ENCODE measurements at regions not wholly inside any gene's neighbourhood (a gene's known extent, or its start where the extent isn't known, plus 50 kb on each side); places are given as distances from the start of the nearest gene placed in this dataset.

- Histone ChIP-seq H3K9ac (ENCODE audit: low read length) (no peak overlapping the region), H3K27me3 (ENCODE audit: control insufficient read depth, insufficient read depth, low read length) (no peaks in the 10 kb centered on the region)
These were observed 259.4 kb upstream of the SPRED2 start for GRCh38 chr2:65691816-65692215.

GRCh38 chr2:65688141-65688886 is 255.9 kb upstream of the SPRED2 start:
- no peaks in the 10 kb centered on the region for H3K36me3 ChIP-seq (ENCODE audit: control insufficient read depth, insufficient read depth, low read length)
- peaks cover 4% of the 10 kb centered on the region for H3K4me1 ChIP-seq (ENCODE audit: control insufficient read depth, insufficient read depth, low read length)
- H3K9ac ChIP-seq (ENCODE audit: low read length) = no peak overlapping the region
- H3K27me3 ChIP-seq (ENCODE audit: control insufficient read depth, insufficient read depth, low read length) = no peaks in the 10 kb centered on the region
- no peak overlapping the region for H3K4me3 ChIP-seq (ENCODE audit: low read length)
- no peaks in the 10 kb centered on the region for H3K9me3 ChIP-seq (ENCODE audit: control insufficient read depth, low read length)

More at GRCh38 chr2:65691816-65692215, 259.4 kb upstream of the SPRED2 start:
- Histone ChIP-seq H3K4me1 (ENCODE audit: control insufficient read depth, insufficient read depth, low read length) (peaks cover 4% of the 10 kb centered on the region), H3K4me3 (ENCODE audit: low read length) (no peak overlapping the region), H3K9me3 (ENCODE audit: control insufficient read depth, low read length) (no peaks in the 10 kb centered on the region), H3K36me3 (ENCODE audit: control insufficient read depth, insufficient read depth, low read length) (no peaks in the 10 kb centered on the region)

GRCh38 chr2:65687614-65688013 is 255.2 kb upstream of the SPRED2 start:
- no peaks in the 10 kb centered on the region for H3K9me3 ChIP-seq (ENCODE audit: control insufficient read depth, low read length)
- H3K36me3 ChIP-seq (ENCODE audit: control insufficient read depth, insufficient read depth, low read length) = no peaks in the 10 kb centered on the region
- H3K9ac ChIP-seq (ENCODE audit: low read length) = no peak overlapping the region
- no peak overlapping the region for H3K4me3 ChIP-seq (ENCODE audit: low read length)
- H3K27me3 ChIP-seq (ENCODE audit: control insufficient read depth, insufficient read depth, low read length) = no peaks in the 10 kb centered on the region
- peaks cover 4% of the 10 kb centered on the region for H3K4me1 ChIP-seq (ENCODE audit: control insufficient read depth, insufficient read depth, low read length)

GRCh38 chr2:65686928-65687521 is 254.6 kb upstream of the SPRED2 start:
- H3K9me3 ChIP-seq (ENCODE audit: control insufficient read depth, low read length) = no peaks in the 10 kb centered on the region
- H3K4me3 ChIP-seq (ENCODE audit: low read length) = no peak overlapping the region

GRCh38 chr2:65681503-65681902 is 249.1 kb upstream of the SPRED2 start:
- Histone ChIP-seq H3K4me3 (ENCODE audit: low read length) (no peak overlapping the region), H3K9me3 (ENCODE audit: control insufficient read depth, low read length) (no peaks in the 10 kb centered on the region), H3K4me1 (ENCODE audit: control insufficient read depth, insufficient read depth, low read length) (no peaks in the 10 kb centered on the region), H3K27me3 (ENCODE audit: control insufficient read depth, insufficient read depth, low read length) (peaks cover 5% of the 10 kb centered on the region), H3K9ac (ENCODE audit: low read length) (no peak overlapping the region), H3K36me3 (ENCODE audit: control insufficient read depth, insufficient read depth, low read length) (no peaks in the 10 kb centered on the region)

More at GRCh38 chr2:65686928-65687521, 254.6 kb upstream of the SPRED2 start:
- peaks cover 4% of the 10 kb centered on the region for H3K4me1 ChIP-seq (ENCODE audit: control insufficient read depth, insufficient read depth, low read length)
- peaks cover 5% of the 10 kb centered on the region for H3K27me3 ChIP-seq (ENCODE audit: control insufficient read depth, insufficient read depth, low read length)
- H3K9ac ChIP-seq (ENCODE audit: low read length) = no peak overlapping the region
- H3K36me3 ChIP-seq (ENCODE audit: control insufficient read depth, insufficient read depth, low read length) = no peaks in the 10 kb centered on the region

- no peaks in the 10 kb centered on the region for H3K9me3 ChIP-seq (ENCODE audit: control insufficient read depth, low read length)
- H3K4me3 ChIP-seq (ENCODE audit: low read length) = no peak overlapping the region
- no peaks in the 10 kb centered on the region for H3K4me1 ChIP-seq (ENCODE audit: control insufficient read depth, insufficient read depth, low read length)
- H3K36me3 ChIP-seq (ENCODE audit: control insufficient read depth, insufficient read depth, low read length) = no peaks in the 10 kb centered on the region
- H3K27me3 ChIP-seq (ENCODE audit: control insufficient read depth, insufficient read depth, low read length) = peaks cover 5% of the 10 kb centered on the region
- no peak overlapping the region for H3K9ac ChIP-seq (ENCODE audit: low read length)
These were observed 246.5 kb upstream of the SPRED2 start for GRCh38 chr2:65678779-65679391.

GRCh38 chr2:65675350-65675749 is 243.0 kb upstream of the SPRED2 start:
- Histone ChIP-seq H3K9me3 (ENCODE audit: control insufficient read depth, low read length) (no peaks in the 10 kb centered on the region), H3K36me3 (ENCODE audit: control insufficient read depth, insufficient read depth, low read length) (no peaks in the 10 kb centered on the region), H3K4me3 (ENCODE audit: low read length) (no peak overlapping the region), H3K27me3 (ENCODE audit: control insufficient read depth, insufficient read depth, low read length) (no peaks in the 10 kb centered on the region), H3K4me1 (ENCODE audit: control insufficient read depth, insufficient read depth, low read length) (no peaks in the 10 kb centered on the region), H3K9ac (ENCODE audit: low read length) (no peak overlapping the region)

- H3K27me3 ChIP-seq (ENCODE audit: control insufficient read depth, insufficient read depth, low read length) = no peaks in the 10 kb centered on the region
- H3K4me3 ChIP-seq (ENCODE audit: low read length) = no peak overlapping the region
- H3K9me3 ChIP-seq (ENCODE audit: control insufficient read depth, low read length) = no peaks in the 10 kb centered on the region
- no peaks in the 10 kb centered on the region for H3K4me1 ChIP-seq (ENCODE audit: control insufficient read depth, insufficient read depth, low read length)
- H3K9ac ChIP-seq (ENCODE audit: low read length) = no peak overlapping the region
- no peaks in the 10 kb centered on the region for H3K36me3 ChIP-seq (ENCODE audit: control insufficient read depth, insufficient read depth, low read length)
These were observed 239.4 kb upstream of the SPRED2 start for GRCh38 chr2:65671670-65672242.

- Histone ChIP-seq H3K4me1 (ENCODE audit: control insufficient read depth, insufficient read depth, low read length) (no peaks in the 10 kb centered on the region), H3K4me3 (ENCODE audit: low read length) (no peak overlapping the region), H3K9ac (ENCODE audit: low read length) (no peak overlapping the region), H3K27me3 (ENCODE audit: control insufficient read depth, insufficient read depth, low read length) (peaks cover 6% of the 10 kb centered on the region), H3K36me3 (ENCODE audit: control insufficient read depth, insufficient read depth, low read length) (no peaks in the 10 kb centered on the region), H3K9me3 (ENCODE audit: control insufficient read depth, low read length) (no peaks in the 10 kb centered on the region)
These were observed 237.2 kb upstream of the SPRED2 start for GRCh38 chr2:65669574-65669973.

- Histone ChIP-seq H3K4me3 (ENCODE audit: low read length) (no peak overlapping the region), H3K27me3 (ENCODE audit: control insufficient read depth, insufficient read depth, low read length) (peaks cover 9% of the 10 kb centered on the region), H3K4me1 (ENCODE audit: control insufficient read depth, insufficient read depth, low read length) (no peaks in the 10 kb centered on the region), H3K9me3 (ENCODE audit: control insufficient read depth, low read length) (no peaks in the 10 kb centered on the region), H3K9ac (ENCODE audit: low read length) (no peak overlapping the region), H3K36me3 (ENCODE audit: control insufficient read depth, insufficient read depth, low read length) (no peaks in the 10 kb centered on the region)
These were observed 236.3 kb upstream of the SPRED2 start for GRCh38 chr2:65668744-65669143.

- H3K4me3 ChIP-seq (ENCODE audit: low read length) = no peak overlapping the region
- peaks cover 13% of the 10 kb centered on the region for H3K27me3 ChIP-seq (ENCODE audit: control insufficient read depth, insufficient read depth, low read length)
- H3K4me1 ChIP-seq (ENCODE audit: control insufficient read depth, insufficient read depth, low read length) = no peaks in the 10 kb centered on the region
- H3K9ac ChIP-seq (ENCODE audit: low read length) = no peak overlapping the region
- H3K36me3 ChIP-seq (ENCODE audit: control insufficient read depth, insufficient read depth, low read length) = no peaks in the 10 kb centered on the region
- H3K9me3 ChIP-seq (ENCODE audit: control insufficient read depth, low read length) = no peaks in the 10 kb centered on the region
These were observed 233.8 kb upstream of the SPRED2 start for GRCh38 chr2:65666156-65666725.

- peaks cover 5% of the 10 kb centered on the region for H3K4me1 ChIP-seq (ENCODE audit: control insufficient read depth, insufficient read depth, low read length)
- H3K4me3 ChIP-seq (ENCODE audit: low read length) = no peak overlapping the region
- peaks cover 20% of the 10 kb centered on the region for H3K27me3 ChIP-seq (ENCODE audit: control insufficient read depth, insufficient read depth, low read length)
- no peaks in the 10 kb centered on the region for H3K36me3 ChIP-seq (ENCODE audit: control insufficient read depth, insufficient read depth, low read length)
- H3K9ac ChIP-seq (ENCODE audit: low read length) = no peak overlapping the region
- no peaks in the 10 kb centered on the region for H3K9me3 ChIP-seq (ENCODE audit: control insufficient read depth, low read length)
These were observed 232.5 kb upstream of the SPRED2 start for GRCh38 chr2:65664931-65665330.
